Adrenal gland (tissue), 9 donors: ENCODE measurements at regions not wholly inside any gene's neighbourhood (a gene's known extent, or its start where the extent isn't known, plus 50 kb on each side); places are given as distances from the start of the nearest gene placed in this dataset.

ENCODE experiments used
- DNase-seq, 7 donors: peaks; one replicate each; pipeline ENCODE4 v3.0.0-alpha.2; 2019 to 2020
- H3K27ac ChIP-seq, 5 donors: fragments of 200-600 bp; sonication (generic) in 4 of 5; 1 replicate in 3 of 5; 2 replicates in 2 of 5; pipeline versions ENCODE4 v1.5.1 to v1.8.0; 2016 to 2020; ENCODE audit warnings: mild to moderate bottlenecking in 1 of 5
- H3K27me3 ChIP-seq: fragments of 200-600 bp; 2 replicates; pipeline ENCODE4 v1.8.0; 2021
- H3K36me3 ChIP-seq, 2 donors: fragments of 200-600 bp; replicated peaks in 1 of 2; 1 replicate in 1 of 2; 2 replicates in 1 of 2; pipeline versions ENCODE4 v1.5.1 to v1.8.0; 2018 to 2022
- H3K4me1 ChIP-seq, 2 donors: fragments of 200-600 bp; replicated peaks in 1 of 2; 1 replicate in 1 of 2; 2 replicates in 1 of 2; pipeline versions ENCODE4 v1.5.1 to v1.8.0; 2018 to 2021
- H3K4me3 ChIP-seq, 4 donors: fragments of 200-600 bp; sonication (generic) in 3 of 4; one replicate each; pipeline ENCODE4 v1.5.1; 2016 to 2018
- H3K9me3 ChIP-seq, 3 donors: fragments of 200-600 bp; sonication (generic) in 1 of 3; replicated peaks in 1 of 3; 1 replicate in 2 of 3; 2 replicates in 1 of 3; pipeline versions ENCODE4 v1.5.1 to v1.8.0; 2016 to 2021
- CTCF ChIP-seq, 6 experiments: fragments of 450-650 bp in 4 of 6; fragments of 200-600 bp in 2 of 6; sonication (generic) in 1 of 6; IDR thresholded peaks; 1 replicate in 5 of 6; 2 replicates in 1 of 6; pipeline versions ENCODE4 v1.5.1 to v1.8.0; 2016 to 2021; ENCODE audit warnings: antibody characterized with exemption in 6 of 6, mild to moderate bottlenecking in 2 of 6, moderate library complexity in 1 of 6
- POLR2A ChIP-seq, 2 donors: fragments of 450-650 bp; IDR thresholded peaks; one replicate each; pipeline ENCODE4 v1.6.1; 2017; ENCODE audit warnings: antibody characterized with exemption in 2 of 2, mild to moderate bottlenecking in 2 of 2, moderate library complexity in 1 of 2
- WGBS, 4 donors: extraction: QIAGEN DNeasy Blood & Tissue Kit in 2 of 4; methylation state at CpG; one replicate each; pipeline versions ENCODE4 v1.1.5 to v1.1.7; 2013 to 2017; 5-methylcytosine and 5-hydroxymethylcytosine counted together
- intact Hi-C, 2 donors: fragments of 100-400 bp; cut with DNase I; formaldehyde crosslinking; loops; one replicate each; pipeline versions ENCODE4 v1.14.1 to v1.15.0; 2022 to 2023
- donor health status: healthy with polysubstance abuse.
- donor health status: Bipolar disorder and iron deficiency.
- donor health status: DM: yes; HTN: yes; CAD: no.
- donor health status: DM: no; HTN: no; CAD: no.
- donor health status: DM: no; HTN: no; CAD: no.

DNA sequence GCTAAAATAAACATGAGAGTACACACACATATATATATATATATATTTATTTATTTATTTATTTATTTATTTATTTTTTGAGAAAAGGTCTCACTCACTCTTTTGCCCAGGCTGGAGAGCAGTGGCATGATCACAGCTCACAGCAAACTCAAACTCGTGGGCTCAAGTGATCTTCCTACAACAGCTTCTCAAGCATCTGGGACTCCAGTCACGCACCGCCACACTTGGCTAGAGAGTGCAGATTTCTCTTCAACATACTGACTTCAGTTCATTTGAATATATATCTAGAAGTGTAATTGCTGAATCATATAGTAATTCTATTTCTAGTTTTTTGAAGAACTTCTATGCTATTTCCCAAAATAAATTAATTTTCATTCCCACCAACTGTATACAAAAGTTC lies 1711.8 kb downstream of the SLITRK5 start:
- no peak overlapping the region for H3K4me3 ChIP-seq
- no peaks in the 10 kb centered on the region for H3K27me3 ChIP-seq
- DNase-seq: no peak
- H3K4me1 ChIP-seq: no peaks in the 10 kb centered on the region
- 89 to 93% (median 91%) methylated on average over 3 of the region's 3 CpGs for WGBS, 4 donors
- H3K27ac ChIP-seq: no peak overlapping the region
- intact Hi-C loops: no loop called here
- no peak for TF ChIP-seq CTCF (IDR thresholded peaks at IDR 0.05)
- TF ChIP-seq POLR2A (IDR thresholded peaks at IDR 0.05): no peak
- H3K9me3 ChIP-seq: no peaks in the 10 kb centered on the region
- H3K36me3 ChIP-seq: no peaks in the 10 kb centered on the region

- no peak overlapping the region for H3K27ac ChIP-seq
- no peak for DNase-seq
- no peaks in the 10 kb centered on the region for H3K36me3 ChIP-seq
- 69 to 77% (median 72%) methylated on average over 1 of the region's 1 CpG for whole genome bisulfite sequencing, 4 donors
- H3K27me3 ChIP-seq: no peaks in the 10 kb centered on the region
- no peak overlapping the region for H3K4me3 ChIP-seq
- no peaks in the 10 kb centered on the region for H3K9me3 ChIP-seq
- intact Hi-C loops: no loop called here
- no peaks in the 10 kb centered on the region for H3K4me1 ChIP-seq
- TF ChIP-seq CTCF (IDR thresholded peaks at IDR 0.05): no peak
- TF ChIP-seq POLR2A (IDR thresholded peaks at IDR 0.05): no peak
Measured at GRCh38 chr13:89383891-89384290, 1712.7 kb downstream of the SLITRK5 start.

GRCh38 chr13:89393758-89394304 lies 1722.7 kb downstream of the SLITRK5 start:
- intact Hi-C loops: no loop called here
- Histone ChIP-seq H3K27me3 (no peaks in the 10 kb centered on the region), H3K9me3 (no peaks in the 10 kb centered on the region), H3K4me3 (no peak overlapping the region), H3K27ac (no peak overlapping the region), H3K36me3 (no peaks in the 10 kb centered on the region), H3K4me1 (no peaks in the 10 kb centered on the region)
- WGBS, 4 donors: 54 to 62% (median 57%) methylated on average over 4 of the region's 4 CpGs
- TF ChIP-seq CTCF (IDR thresholded peaks at IDR 0.05) (no peak), POLR2A (IDR thresholded peaks at IDR 0.05) (no peak)
- no peak for DNase-seq

- no peaks in the 10 kb centered on the region for H3K27me3 ChIP-seq
- H3K9me3 ChIP-seq: peaks cover 0 to 10% (median 0%) of the 10 kb centered on the region in 3 donors
- TF ChIP-seq CTCF (IDR thresholded peaks at IDR 0.05) (no peak), POLR2A (IDR thresholded peaks at IDR 0.05) (no peak)
- intact Hi-C loops: no loop called here
- peaks cover 0 to 9% of the 10 kb centered on the region in 2 donors for H3K4me1 ChIP-seq
- DNase-seq: peak in 1 of 7 donors; percentile 31
- WGBS, 4 donors: 11 to 18% (median 13%) methylated on average over 2 of the region's 2 CpGs
- peak overlapping the region in 1 of 4 donors; percentile 35 for H3K4me3 ChIP-seq
- peak overlapping the region in 2 of 5 donors; percentile 3 to 36 for H3K27ac ChIP-seq
- H3K36me3 ChIP-seq: no peaks in the 10 kb centered on the region
Measured at GRCh38 chr13:89401264-89401675, 1730.1 kb downstream of the SLITRK5 start.
